GM18498 (cell line): ENCODE measurements at regions not wholly inside any gene's neighbourhood (a gene's known extent, or its start where the extent isn't known, plus 50 kb on each side); places are given as distances from the start of the nearest gene placed in this dataset.

ENCODE experiments used
- ATAC-seq: cut with Tn5 transposase; IDR thresholded peaks from one replicate; pipeline ENCODE4 v1.9.1; 2021; ENCODE audit warnings: mild to moderate bottlenecking, moderate library complexity; ENCODE audit not compliant: unreplicated experiment

- no peak for ATAC-seq
Measured at GRCh38 chr10:44807451-44807850, 103.7 kb upstream of the TMEM72 start.

GRCh38 chr10:44809647-44810046, 101.5 kb upstream of the TMEM72 start:
- ATAC-seq: no peak

- no peak for ATAC-seq
Measured at GRCh38 chr10:44811072-44811471, 100.1 kb upstream of the TMEM72 start.

GRCh38 chr10:44813201-44813600, 97.9 kb upstream of the TMEM72 start:
- no peak for ATAC-seq

- no peak for ATAC-seq
Measured at GRCh38 chr10:44814929-44815328, 96.2 kb upstream of the TMEM72 start.

- no peak for ATAC-seq
Measured at GRCh38 chr10:44818041-44818649, 93.0 kb upstream of the TMEM72 start.

GRCh38 chr10:44818701-44819127, 92.4 kb upstream of the TMEM72 start:
- ATAC-seq: no peak

GRCh38 chr10:44820094-44820493, 91.0 kb upstream of the TMEM72 start:
- ATAC-seq: no peak

- no peak for ATAC-seq
Measured at GRCh38 chr10:44821290-44821689, 89.8 kb upstream of the TMEM72 start.

- ATAC-seq: no peak
Measured at GRCh38 chr10:44822349-44822748, 88.8 kb upstream of the TMEM72 start.

GRCh38 chr10:44822966-44823365, 88.2 kb upstream of the TMEM72 start:
- no peak for ATAC-seq

- no peak for ATAC-seq
Measured at GRCh38 chr10:44824607-44825006, 86.5 kb upstream of the TMEM72 start.

- no peak for ATAC-seq
Measured at GRCh38 chr10:44827431-44828006, 83.6 kb upstream of the TMEM72 start.

- ATAC-seq: no peak
Measured at GRCh38 chr10:44828508-44829142, 82.5 kb upstream of the TMEM72 start.

GRCh38 chr10:44829426-44829825, 81.7 kb upstream of the TMEM72 start:
- no peak for ATAC-seq

- no peak for ATAC-seq
Measured at GRCh38 chr10:44830022-44830421, 81.1 kb upstream of the TMEM72 start.

GRCh38 chr10:44831581-44831980, 79.6 kb upstream of the TMEM72 start:
- ATAC-seq: no peak

- no peak for ATAC-seq
Measured at GRCh38 chr10:44832595-44833390, 78.3 kb upstream of the TMEM72 start.

GRCh38 chr10:44834131-44834530, 77.0 kb upstream of the TMEM72 start:
- no peak for ATAC-seq

- ATAC-seq: no peak
Measured at GRCh38 chr10:44835300-44835699, 75.8 kb upstream of the TMEM72 start.

GRCh38 chr10:44843484-44843883, 67.7 kb upstream of the TMEM72 start:
- no peak for ATAC-seq
